B cell (primary cell): ENCODE measurements at regions not wholly inside any gene's neighbourhood (a gene's known extent, or its start where the extent isn't known, plus 50 kb on each side); places are given as distances from the start of the nearest gene placed in this dataset.

ENCODE experiments used
- ATAC-seq: fragments of 200-7000 bp; cut with Tn5 transposase; one replicate; pipeline ENCODE4 v1.10.0; 2021; ENCODE audit warnings: low read depth, mild to moderate bottlenecking, moderate number of reproducible peaks, moderate library complexity
- CTCF ChIA-PET: fragments of 350-600 bp; sonication (Branson Sonifier 250); formaldehyde crosslinking; loops from one replicate; lab custom pipeline; 2021; ENCODE audit warnings: antibody characterized with exemption, inconsistent platforms; lab: Charles Lee
- POLR2A ChIA-PET: fragments of 350-600 bp; sonication (Branson Sonifier 250); formaldehyde crosslinking; loops from one replicate; lab custom pipeline; 2021; ENCODE audit warnings: antibody characterized with exemption; lab: Charles Lee
- DNase-seq: peaks from one replicate; pipeline ENCODE4 v3.0.0; 2013
- H2AFZ ChIP-seq: 2 replicates; pipeline ENCODE4 v1.6.1; 2012; ENCODE audit warnings: mild to moderate bottlenecking, low read depth, low read length; ENCODE audit not compliant: insufficient read depth, poor library complexity, severe bottlenecking
- H3K27ac ChIP-seq, 2 donors: 1 replicate in 1 of 2; 2 replicates in 1 of 2; pipeline ENCODE4 v1.5.1; 2012 to 2013; ENCODE audit warnings: low read length in 2 of 2, mild to moderate bottlenecking in 2 of 2, moderate library complexity in 1 of 2
- H3K27me3 ChIP-seq, 4 experiments: fragments of 200-600 bp in 1 of 4; sonication (generic) in 1 of 4; replicated peaks in 1 of 4; 1 replicate in 2 of 4; 2 replicates in 2 of 4; pipeline versions ENCODE4 v1.6.1 to v1.7.0; 2013 to 2016; ENCODE audit warnings: low read length in 3 of 4, mild to moderate bottlenecking in 2 of 4, mixed read lengths in 1 of 4, moderate library complexity in 1 of 4; ENCODE audit not compliant: insufficient read depth in 4 of 4, control insufficient read depth in 3 of 4; ENCODE audit errors: control extremely low read depth in 1 of 4
- H3K36me3 ChIP-seq, 2 experiments: replicated peaks in 1 of 2; 1 replicate in 1 of 2; 2 replicates in 1 of 2; pipeline versions ENCODE4 v1.6.1 to v1.7.1; 2013; ENCODE audit warnings: low read length in 1 of 2; ENCODE audit not compliant: insufficient read depth in 2 of 2, control insufficient read depth in 1 of 2; ENCODE audit errors: control extremely low read depth in 1 of 2, extremely low read depth in 1 of 2
- H3K4me1 ChIP-seq, 2 donors: fragments of 200-600 bp in 1 of 2; sonication (generic) in 1 of 2; 1 replicate in 1 of 2; 2 replicates in 1 of 2; pipeline versions ENCODE4 v1.5.1 to v1.6.1; 2013 to 2017; ENCODE audit warnings: low read length in 2 of 2; ENCODE audit not compliant: control insufficient read depth in 2 of 2, insufficient read depth in 2 of 2
- H3K4me2 ChIP-seq: replicated peaks from 2 replicates; pipeline ENCODE3; 2012; ENCODE audit warnings: mild to moderate bottlenecking, low read depth, low read length; ENCODE audit not compliant: poor library complexity, severe bottlenecking
- H3K4me3 ChIP-seq, 5 experiments: fragments of 200-600 bp in 1 of 5; sonication (generic) in 1 of 5; 1 replicate in 3 of 5; 2 replicates in 2 of 5; pipeline versions ENCODE4 v1.5.1 to v1.7.0; 2011 to 2016; ENCODE audit warnings: low read length in 4 of 5, mild to moderate bottlenecking in 4 of 5, low read depth in 2 of 5, control low read depth in 1 of 5, moderate library complexity in 1 of 5; ENCODE audit not compliant: insufficient read depth in 1 of 5; ENCODE audit errors: control extremely low read depth in 1 of 5, extremely low read depth in 1 of 5
- H3K79me2 ChIP-seq: fragments of 200-600 bp; sonication (generic); one replicate; pipeline ENCODE4 v1.6.0; 2016; ENCODE audit warnings: low read length; ENCODE audit not compliant: control insufficient read depth, insufficient read depth
- H3K9ac ChIP-seq: fragments of 200-600 bp; sonication (generic); 2 replicates; pipeline ENCODE4 v1.6.1; 2017; ENCODE audit warnings: mild to moderate bottlenecking, low read length, moderate library complexity
- H3K9me3 ChIP-seq, 3 donors: one replicate each; pipeline versions ENCODE4 v1.6.1 to v1.7.1; 2013; ENCODE audit warnings: low read length in 2 of 3; ENCODE audit not compliant: control insufficient read depth in 2 of 3, insufficient read depth in 1 of 3; ENCODE audit errors: control extremely low read depth in 1 of 3
- H4K20me1 ChIP-seq: 2 replicates; pipeline ENCODE4 v1.6.0; 2012; ENCODE audit warnings: mild to moderate bottlenecking, low read length; ENCODE audit not compliant: insufficient read depth, control insufficient read depth, poor library complexity, severe bottlenecking
- H3K27ac Mint-ChIP-seq: one replicate; pipeline ENCODE4 v1.8.0; 2021; ENCODE audit warnings: mixed read lengths
- H3K27me3 Mint-ChIP-seq: one replicate; pipeline ENCODE4 v1.8.0; 2021; ENCODE audit warnings: mixed read lengths
- H3K4me1 Mint-ChIP-seq: one replicate; pipeline ENCODE4 v1.8.0; 2021; ENCODE audit warnings: mixed read lengths
- H3K4me3 Mint-ChIP-seq: one replicate; pipeline ENCODE4 v1.8.0; 2021; ENCODE audit warnings: mixed read lengths
- H3K9me3 Mint-ChIP-seq: one replicate; pipeline ENCODE4 v1.8.0; 2022; ENCODE audit warnings: mixed read lengths; ENCODE audit not compliant: insufficient read depth
- EZH2 ChIP-seq: IDR thresholded peaks from 2 replicates; pipeline ENCODE4 v1.6.1; 2012; ENCODE audit warnings: borderline replicate concordance, low read depth, mild to moderate bottlenecking, moderate library complexity, low read length; ENCODE audit not compliant: insufficient read depth, poor library complexity, severe bottlenecking
- WGBS: methylation state at CpG from one replicate; pipeline ENCODE4 v1.1.5; 2013; ENCODE audit warnings: missing lambda C conversion rate; ENCODE audit not compliant: insufficient coverage; 5-methylcytosine and 5-hydroxymethylcytosine counted together
- intact Hi-C: fragments of 100-400 bp; cut with micrococcal nuclease; formaldehyde crosslinking; loops from one replicate; pipeline ENCODE4 v1.10.0; 2022
- TF ChIP-seq, protein P1 (sequence below): fragments of 200-600 bp; IDR thresholded peaks from one replicate; pipeline ENCODE4 v1.8.0; 2022; ENCODE audit warnings: antibody characterized with exemption, mild to moderate bottlenecking

DNA sequence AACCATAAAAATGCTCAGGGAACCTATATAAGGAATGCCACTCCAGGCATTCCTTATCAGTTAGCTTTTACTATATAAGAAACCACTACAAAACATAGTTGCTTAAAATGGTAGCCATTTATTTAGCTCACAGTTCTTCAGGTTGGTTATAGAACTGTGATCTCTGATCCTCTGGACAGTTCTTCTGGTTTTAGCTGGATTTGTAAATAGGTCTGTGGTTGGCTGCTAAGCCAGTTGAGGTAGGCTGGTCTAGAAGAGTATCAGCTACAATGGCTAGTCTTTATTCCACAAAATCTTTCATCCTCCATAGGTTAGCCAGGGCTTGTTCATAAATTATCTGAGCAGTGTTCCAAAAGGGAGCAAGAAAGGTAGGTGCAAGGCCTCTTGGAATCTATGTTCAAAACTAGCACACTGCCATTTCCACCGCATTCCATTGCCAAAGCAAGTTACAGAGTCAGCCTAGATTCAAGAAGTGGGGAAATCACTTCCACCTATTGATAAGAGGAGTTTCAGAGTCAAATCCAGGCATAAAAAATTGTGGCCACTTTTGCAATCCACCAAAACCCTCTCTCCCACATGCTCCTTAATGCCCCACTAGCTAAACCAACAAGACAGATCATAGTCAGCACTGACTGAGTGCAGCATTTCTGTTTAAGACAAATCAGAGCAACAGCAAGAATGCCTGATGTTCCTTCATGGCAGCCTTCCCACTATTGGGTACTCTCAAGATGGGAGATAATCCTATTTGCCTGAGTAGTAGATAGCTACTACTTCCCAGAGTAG, 146.4 kb downstream of the IRS1 start:
- intact Hi-C loops = no loop called here
- CTCF ChIA-PET = interaction anchor here (1.1 kb wide), 1 partner anchor 149 kb away, joined by 4 read pairs; no protein-coding TSS in a partner anchor

DNA sequence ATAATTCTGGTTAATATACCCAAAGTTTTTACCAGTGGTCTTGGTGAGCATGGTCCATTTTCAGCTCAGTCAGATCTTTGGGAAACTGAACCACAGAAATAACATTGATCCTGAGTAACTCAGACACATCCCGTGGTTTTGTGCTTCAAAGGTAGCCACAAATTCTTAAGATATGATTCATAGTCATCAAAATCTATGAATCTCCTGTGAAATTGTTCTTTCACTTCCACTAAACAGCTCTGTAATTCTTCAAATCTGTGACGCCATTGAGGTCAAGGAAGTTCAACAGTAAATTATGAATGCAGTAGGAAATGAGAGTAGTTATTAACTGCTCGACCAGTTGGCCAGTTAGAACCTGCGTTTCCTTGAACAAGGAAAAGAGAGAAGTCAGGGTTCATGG, 147.3 kb downstream of the IRS1 start:
- Mint-ChIP-seq H3K27ac (no peak overlapping the region), H3K4me3 (no peak overlapping the region), H3K27me3 (peaks cover 44% of the 10 kb centered on the region), H3K9me3 (peaks cover 6% of the 10 kb centered on the region), H3K4me1 (no peaks in the 10 kb centered on the region)
- DNase-seq (no peak), ATAC-seq (no peak)
- Histone ChIP-seq H3K4me2 (no peak overlapping the region), H3K27me3 (peaks cover 0 to 21% (median 13%) of the 10 kb centered on the region in 4 experiments), H3K9ac (no peak overlapping the region), H3K9me3 (peaks cover 0 to 10% (median 5%) of the 10 kb centered on the region in 3 donors), H3K79me2 (no peaks in the 10 kb centered on the region), H4K20me1 (no peaks in the 10 kb centered on the region), H3K27ac (no peak overlapping the region), H3K4me3 (no peak overlapping the region), H2AFZ (no peak overlapping the region), H3K36me3 (no peaks in the 10 kb centered on the region), H3K4me1 (peaks cover 0 to 5% of the 10 kb centered on the region in 2 donors)
- TF ChIP-seq EZH2 = no peak
- TF ChIP-seq, protein P1, sequence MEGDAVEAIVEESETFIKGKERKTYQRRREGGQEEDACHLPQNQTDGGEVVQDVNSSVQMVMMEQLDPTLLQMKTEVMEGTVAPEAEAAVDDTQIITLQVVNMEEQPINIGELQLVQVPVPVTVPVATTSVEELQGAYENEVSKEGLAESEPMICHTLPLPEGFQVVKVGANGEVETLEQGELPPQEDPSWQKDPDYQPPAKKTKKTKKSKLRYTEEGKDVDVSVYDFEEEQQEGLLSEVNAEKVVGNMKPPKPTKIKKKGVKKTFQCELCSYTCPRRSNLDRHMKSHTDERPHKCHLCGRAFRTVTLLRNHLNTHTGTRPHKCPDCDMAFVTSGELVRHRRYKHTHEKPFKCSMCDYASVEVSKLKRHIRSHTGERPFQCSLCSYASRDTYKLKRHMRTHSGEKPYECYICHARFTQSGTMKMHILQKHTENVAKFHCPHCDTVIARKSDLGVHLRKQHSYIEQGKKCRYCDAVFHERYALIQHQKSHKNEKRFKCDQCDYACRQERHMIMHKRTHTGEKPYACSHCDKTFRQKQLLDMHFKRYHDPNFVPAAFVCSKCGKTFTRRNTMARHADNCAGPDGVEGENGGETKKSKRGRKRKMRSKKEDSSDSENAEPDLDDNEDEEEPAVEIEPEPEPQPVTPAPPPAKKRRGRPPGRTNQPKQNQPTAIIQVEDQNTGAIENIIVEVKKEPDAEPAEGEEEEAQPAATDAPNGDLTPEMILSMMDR = no peak
- ChIA-PET POLR2A (interaction anchor here (0.6 kb wide), 1 partner anchor 97 kb away, joined by 4 read pairs; no protein-coding TSS in a partner anchor), CTCF (interaction anchor here (1.1 kb wide), 1 partner anchor 150 kb away, joined by 4 read pairs; no protein-coding TSS in a partner anchor)
- WGBS = 3% methylated on average over 3 of the region's 4 CpGs
- intact Hi-C loops = no loop called here

More for the DNA sequence above, 146.4 kb downstream of the IRS1 start:
- no peak overlapping the region for H2AFZ ChIP-seq
- ATAC-seq (no peak), DNase-seq (no peak)
- H3K9me3 ChIP-seq = peaks cover 0 to 10% (median 5%) of the 10 kb centered on the region in 3 donors
- no peaks in the 10 kb centered on the region for H3K36me3 ChIP-seq
- H3K4me3 ChIP-seq = no peak overlapping the region
- no CpG with 5 or more reads among the region's 1 CpG for WGBS
- no peak overlapping the region for H3K4me2 ChIP-seq
- peaks cover 0 to 21% (median 14%) of the 10 kb centered on the region in 4 experiments for H3K27me3 ChIP-seq
- POLR2A ChIA-PET = interaction anchor here (0.6 kb wide), 1 partner anchor 98 kb away, joined by 4 read pairs; no protein-coding TSS in a partner anchor
- H3K79me2 ChIP-seq = no peaks in the 10 kb centered on the region
- H3K27ac ChIP-seq = no peak overlapping the region
- peaks cover 0 to 5% of the 10 kb centered on the region in 2 donors for H3K4me1 ChIP-seq
- Mint-ChIP-seq H3K27me3 (peaks cover 42% of the 10 kb centered on the region), H3K4me3 (no peak overlapping the region), H3K4me1 (no peaks in the 10 kb centered on the region), H3K27ac (no peak overlapping the region), H3K9me3 (peaks cover 6% of the 10 kb centered on the region)
- H4K20me1 ChIP-seq = no peaks in the 10 kb centered on the region
- no peak overlapping the region for H3K9ac ChIP-seq
- TF ChIP-seq, protein P1 = no peak
- TF ChIP-seq EZH2 = no peak
